ENCODE measurements at regions not wholly inside any gene's neighbourhood (a gene's known extent, or its start where the extent isn't known, plus 50 kb on each side); places are given as distances from the start of the nearest gene placed in this dataset.

- no peak for DNase-seq
These were observed 317.8 kb downstream of the SHQ1 start for GRCh38 chr3:72530426-72530825.

GRCh38 chr3:72529081-72529480, 319.2 kb downstream of the SHQ1 start:
- no peak for DNase-seq

GRCh38 chr3:72523429-72524151, 324.7 kb downstream of the SHQ1 start:
- peak; percentile 86 to 96 (median 94) for DNase-seq

- no peak for DNase-seq
These were observed 327.4 kb downstream of the SHQ1 start for GRCh38 chr3:72520690-72521308.

GRCh38 chr3:72519946-72520604, 328.2 kb downstream of the SHQ1 start:
- peak in 1 of 3 donors; percentile 33 for DNase-seq

- DNase-seq, result no peak
These were observed 330.3 kb downstream of the SHQ1 start for GRCh38 chr3:72517921-72518424.

- DNase-seq, result no peak
These were observed 330.9 kb downstream of the SHQ1 start for GRCh38 chr3:72517336-72517735.

- DNase-seq, result no peak
These were observed 331.9 kb downstream of the SHQ1 start for GRCh38 chr3:72516361-72516760.

- DNase-seq, result peak; percentile 59 to 65 (median 59)
These were observed 332.3 kb downstream of the SHQ1 start for GRCh38 chr3:72515941-72516340.

- no peak for DNase-seq
These were observed 333.0 kb downstream of the SHQ1 start for GRCh38 chr3:72515281-72515680.

GRCh38 chr3:72510247-72510646, 338.0 kb downstream of the SHQ1 start:
- no peak for DNase-seq

GRCh38 chr3:72505539-72506405, 342.5 kb downstream of the SHQ1 start:
- DNase-seq, result peak in 1 of 3 donors; percentile 52

GRCh38 chr3:72497501-72497900, 350.7 kb downstream of the SHQ1 start:
- DNase-seq, result peak; percentile 66 to 95 (median 92)

- peak; percentile 84 to 89 (median 84) for DNase-seq
These were observed 352.1 kb downstream of the SHQ1 start for GRCh38 chr3:72496051-72496670.

GRCh38 chr3:72494626-72495025, 353.6 kb downstream of the SHQ1 start:
- no peak for DNase-seq

GRCh38 chr3:72494130-72494529, 354.1 kb downstream of the SHQ1 start:
- no peak for DNase-seq

- DNase-seq, result peak; percentile 50 to 63 (median 60)
These were observed 356.0 kb downstream of the SHQ1 start for GRCh38 chr3:72492240-72492639.

- peak; percentile 88 to 89 (median 88) for DNase-seq
These were observed 357.4 kb downstream of the SHQ1 start for GRCh38 chr3:72490688-72491435.

GRCh38 chr3:72489901-72490300, 358.3 kb downstream of the SHQ1 start:
- no peak for DNase-seq

- peak; percentile 53 to 63 (median 61) for DNase-seq
These were observed 359.6 kb downstream of the SHQ1 start for GRCh38 chr3:72488738-72489035.

- DNase-seq, result no peak
These were observed 360.1 kb downstream of the SHQ1 start for GRCh38 chr3:72487946-72488737.

Data from suppressor macrophage treated with lipopolysaccharide for 1 hour (primary cell).